Choroid plexus epithelial cell (primary cell): ENCODE measurements at regions not wholly inside any gene's neighbourhood (a gene's known extent, or its start where the extent isn't known, plus 50 kb on each side); places are given as distances from the start of the nearest gene placed in this dataset.

Source experiments
- DNase-seq: peaks from one replicate; pipeline ENCODE4 v3.0.0-alpha.2; 2010; ENCODE audit warnings: low read depth
- H3K4me3 ChIP-seq: 2 replicates; pipeline ENCODE4 v1.5.1; 2011; ENCODE audit warnings: low read depth, mild to moderate bottlenecking, control low read depth, low read length, moderate library complexity
- TF ChIP-seq, protein P1 (sequence below): conservative IDR thresholded peaks from 2 replicates; pipeline ENCODE4 v1.5.1; 2011; ENCODE audit warnings: low read depth, mild to moderate bottlenecking, control low read depth, inconsistent platforms, low read length, moderate library complexity

DNA sequence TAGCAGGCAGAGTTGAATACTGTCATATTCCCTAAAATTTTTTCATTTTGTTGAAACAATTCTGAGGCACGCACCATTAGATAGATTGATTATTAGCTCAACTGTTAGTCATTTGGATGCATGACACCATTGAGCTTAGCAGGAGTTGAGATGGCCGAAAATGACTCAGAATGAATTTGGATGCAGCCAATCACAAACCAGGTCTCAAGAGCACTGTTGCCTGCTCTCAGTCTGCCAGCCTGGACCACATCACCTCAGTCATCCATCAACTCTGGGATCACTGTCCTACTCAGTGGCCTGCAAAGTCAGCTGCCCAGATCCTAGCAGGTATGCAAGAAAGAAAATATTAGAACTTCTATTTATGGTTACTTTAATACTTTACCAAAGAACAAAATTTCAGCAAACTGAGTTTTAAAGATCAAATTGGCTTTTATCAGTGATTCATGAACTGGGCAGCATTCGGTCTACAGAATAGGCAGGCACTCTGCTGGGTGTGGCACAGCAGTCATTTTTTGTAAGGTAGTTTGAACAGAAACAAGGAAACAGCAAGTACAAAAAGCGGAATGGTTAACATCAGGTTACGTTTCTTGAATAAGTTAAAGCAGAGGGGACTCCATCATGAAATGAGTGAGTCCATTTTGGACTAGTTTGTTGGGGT, 152.7 kb upstream of the ARHGAP28 start:
- no peak for DNase-seq
- TF ChIP-seq, protein P1, sequence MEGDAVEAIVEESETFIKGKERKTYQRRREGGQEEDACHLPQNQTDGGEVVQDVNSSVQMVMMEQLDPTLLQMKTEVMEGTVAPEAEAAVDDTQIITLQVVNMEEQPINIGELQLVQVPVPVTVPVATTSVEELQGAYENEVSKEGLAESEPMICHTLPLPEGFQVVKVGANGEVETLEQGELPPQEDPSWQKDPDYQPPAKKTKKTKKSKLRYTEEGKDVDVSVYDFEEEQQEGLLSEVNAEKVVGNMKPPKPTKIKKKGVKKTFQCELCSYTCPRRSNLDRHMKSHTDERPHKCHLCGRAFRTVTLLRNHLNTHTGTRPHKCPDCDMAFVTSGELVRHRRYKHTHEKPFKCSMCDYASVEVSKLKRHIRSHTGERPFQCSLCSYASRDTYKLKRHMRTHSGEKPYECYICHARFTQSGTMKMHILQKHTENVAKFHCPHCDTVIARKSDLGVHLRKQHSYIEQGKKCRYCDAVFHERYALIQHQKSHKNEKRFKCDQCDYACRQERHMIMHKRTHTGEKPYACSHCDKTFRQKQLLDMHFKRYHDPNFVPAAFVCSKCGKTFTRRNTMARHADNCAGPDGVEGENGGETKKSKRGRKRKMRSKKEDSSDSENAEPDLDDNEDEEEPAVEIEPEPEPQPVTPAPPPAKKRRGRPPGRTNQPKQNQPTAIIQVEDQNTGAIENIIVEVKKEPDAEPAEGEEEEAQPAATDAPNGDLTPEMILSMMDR, result no peak
- no peak overlapping the region for H3K4me3 ChIP-seq

DNA sequence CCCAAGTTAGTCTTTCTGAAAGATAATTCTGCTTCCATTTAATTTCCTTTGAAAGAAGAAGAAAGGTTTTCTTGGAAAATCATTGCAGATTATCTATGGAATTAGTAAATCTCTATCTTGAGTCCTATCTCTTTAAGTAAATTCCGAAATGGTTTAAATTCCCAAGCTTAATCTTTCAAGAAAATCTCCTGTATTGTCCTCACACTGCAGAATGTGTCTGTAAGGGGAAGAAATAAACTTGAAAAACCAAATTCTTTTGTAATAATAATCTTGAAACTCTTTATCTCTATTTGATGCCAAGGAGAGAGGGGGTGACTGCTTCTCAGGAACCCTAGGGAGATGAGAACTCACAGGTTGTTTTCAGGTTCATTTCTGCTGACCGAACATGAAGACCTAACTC, 150.8 kb upstream of the ARHGAP28 start:
- TF ChIP-seq, protein P1, result no peak
- DNase-seq, result no peak
- no peak overlapping the region for H3K4me3 ChIP-seq

DNA sequence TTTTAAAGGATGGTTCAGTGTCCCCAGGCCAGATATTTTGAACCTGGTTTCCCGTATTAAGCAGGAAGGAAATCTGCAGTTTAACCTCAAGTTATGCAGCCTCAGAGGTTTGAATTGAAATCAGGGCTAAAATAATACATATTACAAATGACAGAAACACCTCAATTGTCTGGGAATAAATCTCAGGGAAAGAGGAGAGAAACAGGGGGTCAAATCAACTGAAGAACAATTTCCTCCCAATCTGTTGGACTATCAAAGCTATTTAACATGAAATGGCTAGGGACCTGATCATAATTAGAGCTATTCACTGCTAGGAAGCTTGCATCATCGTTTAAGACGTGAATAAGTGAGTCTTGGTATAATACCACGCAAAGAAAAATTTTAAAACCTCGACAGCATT, 150.0 kb upstream of the ARHGAP28 start:
- DNase-seq, result no peak
- no peak overlapping the region for H3K4me3 ChIP-seq
- TF ChIP-seq, protein P1, result no peak

DNA sequence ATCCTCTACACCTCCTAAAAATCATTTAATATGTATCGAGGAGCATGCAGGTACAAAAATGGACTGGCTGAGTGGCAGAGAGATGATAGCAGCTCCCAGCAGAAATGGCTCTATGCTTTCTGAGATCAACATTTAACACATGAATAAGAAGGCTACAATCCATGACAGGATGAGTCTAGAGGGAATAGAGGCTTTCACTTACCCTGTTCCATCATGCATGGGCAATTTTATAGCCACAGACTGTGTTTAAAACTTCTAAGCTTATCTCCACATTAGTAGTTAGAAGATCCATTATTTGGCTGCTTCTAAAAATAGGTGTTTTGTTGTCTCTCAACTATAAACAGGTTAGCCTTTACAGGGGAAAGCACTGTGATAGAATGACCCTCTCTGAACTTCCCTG, 149.1 kb upstream of the ARHGAP28 start:
- TF ChIP-seq, protein P1, result no peak
- no peak for DNase-seq
- no peak overlapping the region for H3K4me3 ChIP-seq

DNA sequence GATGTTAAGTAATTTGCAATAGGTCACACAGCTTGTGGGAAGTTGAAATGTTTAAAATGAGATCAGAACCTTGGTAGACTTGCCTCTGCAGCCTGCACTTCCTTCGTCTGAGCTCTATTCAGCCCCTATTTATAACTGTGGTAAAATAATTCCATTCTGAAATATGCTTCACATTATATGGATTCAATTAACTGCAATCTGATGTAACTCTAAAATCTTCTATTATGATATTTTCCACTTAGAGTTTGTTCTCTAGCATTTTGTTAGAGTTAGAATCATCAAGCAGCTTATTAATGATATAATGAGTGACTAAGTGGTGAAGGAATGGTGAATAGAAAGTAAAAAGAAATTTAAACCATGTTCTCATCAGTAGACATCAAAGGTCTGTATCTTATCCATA, 139.6 kb upstream of the ARHGAP28 start:
- no peak for DNase-seq
- TF ChIP-seq, protein P1, result no peak
- no peak overlapping the region for H3K4me3 ChIP-seq

DNA sequence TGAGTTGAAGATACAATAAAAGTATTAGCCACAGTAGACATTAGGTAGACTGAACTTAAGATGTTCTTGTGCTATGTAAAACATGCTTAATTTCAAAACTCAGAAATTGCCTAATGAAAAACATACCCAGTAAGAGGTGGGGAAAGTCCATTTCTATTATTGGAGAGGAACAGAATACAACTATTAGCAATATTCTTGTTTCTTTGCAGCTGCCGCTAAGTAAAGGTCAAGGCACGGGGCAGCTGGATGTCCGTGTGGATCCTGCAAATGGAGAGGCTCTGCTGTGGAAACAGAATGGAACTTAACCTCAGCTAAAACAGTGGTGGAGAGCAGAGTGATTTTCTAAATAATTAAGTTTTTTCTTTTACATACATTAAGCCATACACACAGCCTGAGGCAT, 139.2 kb upstream of the ARHGAP28 start:
- no peak overlapping the region for H3K4me3 ChIP-seq
- DNase-seq, result peak; percentile 3

DNA sequence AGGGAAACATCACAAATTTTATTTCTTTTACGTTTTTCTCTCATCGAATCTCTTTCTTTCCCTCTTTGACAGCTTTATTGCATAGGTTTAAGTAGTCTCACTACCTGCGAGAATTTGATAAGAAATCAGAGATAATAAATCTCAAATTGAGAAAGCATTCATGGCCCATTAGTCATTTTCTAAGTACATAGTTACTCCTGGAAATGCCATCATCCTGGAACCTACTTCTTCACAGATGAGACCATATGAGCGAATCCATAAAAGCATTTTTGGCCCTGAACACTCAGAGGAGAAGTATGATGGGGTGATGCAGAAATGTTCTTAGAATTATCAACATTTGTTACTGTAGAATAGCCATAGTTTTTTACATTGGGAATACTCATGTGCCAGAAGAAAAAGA, 138.0 kb upstream of the ARHGAP28 start:
- H3K4me3 ChIP-seq, result no peak overlapping the region
- TF ChIP-seq, protein P1, result no peak
- peak; percentile 13 for DNase-seq

More for the DNA sequence above, 139.2 kb upstream of the ARHGAP28 start:
- TF ChIP-seq, protein P1, result no peak
